Naive thymus-derived CD4-positive, alpha-beta T cell (primary cell): ENCODE measurements at regions not wholly inside any gene's neighbourhood (a gene's known extent, or its start where the extent isn't known, plus 50 kb on each side); places are given as distances from the start of the nearest gene placed in this dataset.

ENCODE experiments used
- ATAC-seq: fragments of 150-1000 bp; cut with Tn5 transposase; 2 replicates; pipeline ENCODE4 v1.10.0; 2021; ENCODE audit warnings: mild to moderate bottlenecking, moderate library complexity
- CTCF ChIA-PET: fragments of 350-600 bp; sonication (Branson Sonifier 250); formaldehyde crosslinking; loops from one replicate; lab custom pipeline; 2021; ENCODE audit warnings: antibody characterized with exemption; lab: Charles Lee
- POLR2A ChIA-PET: fragments of 350-600 bp; sonication (Branson Sonifier 250); formaldehyde crosslinking; loops from one replicate; lab custom pipeline; 2021; ENCODE audit warnings: antibody characterized with exemption, inconsistent platforms; lab: Charles Lee
- DNase-seq, 9 donors: peaks; one replicate each; pipeline versions ENCODE4 v3.0.0 to v3.0.0-alpha.2; 2020 to 2022; ENCODE audit warnings: mixed read lengths in 1 of 9
- H3K27ac ChIP-seq: one replicate; pipeline ENCODE4 v1.7.0; 2013; ENCODE audit warnings: mild to moderate bottlenecking, low read depth, low read length, moderate library complexity
- H3K27me3 ChIP-seq, 2 donors: one replicate each; pipeline ENCODE4 v1.7.0; 2013; ENCODE audit warnings: low read length in 2 of 2, mild to moderate bottlenecking in 2 of 2, moderate library complexity in 2 of 2; ENCODE audit not compliant: control insufficient read depth in 2 of 2, insufficient read depth in 2 of 2
- H3K36me3 ChIP-seq, 3 experiments: 1 replicate in 2 of 3; 2 replicates in 1 of 3; pipeline ENCODE4 v1.7.0; 2013; ENCODE audit warnings: low read length in 3 of 3, mild to moderate bottlenecking in 3 of 3, moderate library complexity in 1 of 3; ENCODE audit not compliant: insufficient read depth in 3 of 3, control insufficient read depth in 2 of 3
- H3K4me1 ChIP-seq, 2 donors: one replicate each; pipeline ENCODE4 v1.7.0; 2013; ENCODE audit warnings: low read length in 2 of 2, mild to moderate bottlenecking in 2 of 2, moderate library complexity in 1 of 2; ENCODE audit not compliant: control insufficient read depth in 2 of 2, insufficient read depth in 2 of 2
- H3K4me3 ChIP-seq: 2 replicates; pipeline ENCODE4 v1.7.0; 2013; ENCODE audit warnings: mild to moderate bottlenecking, low read length
- H3K9me3 ChIP-seq, 3 experiments: 1 replicate in 2 of 3; 2 replicates in 1 of 3; pipeline ENCODE4 v1.7.0; 2013; ENCODE audit warnings: low read length in 3 of 3; ENCODE audit not compliant: control insufficient read depth in 2 of 3
- H3K27ac Mint-ChIP-seq, 9 donors: one replicate each; pipeline ENCODE4 v1.8.0; 2020 to 2022; ENCODE audit warnings: mixed read lengths in 9 of 9, mild to moderate bottlenecking in 8 of 9, moderate library complexity in 5 of 9, inconsistent platforms in 2 of 9
- H3K27me3 Mint-ChIP-seq, 5 donors: one replicate each; pipeline ENCODE4 v1.8.0; 2021 to 2022; ENCODE audit warnings: mixed read lengths in 5 of 5, mild to moderate bottlenecking in 1 of 5
- H3K36me3 Mint-ChIP-seq, 5 donors: one replicate each; pipeline ENCODE4 v1.8.0; 2020 to 2022; ENCODE audit warnings: mixed read lengths in 5 of 5, mild to moderate bottlenecking in 3 of 5, inconsistent platforms in 1 of 5
- H3K4me1 Mint-ChIP-seq, 7 donors: one replicate each; pipeline ENCODE4 v1.8.0; 2020 to 2022; ENCODE audit warnings: mixed read lengths in 7 of 7, mild to moderate bottlenecking in 3 of 7, inconsistent platforms in 1 of 7
- H3K4me3 Mint-ChIP-seq, 10 donors: one replicate each; pipeline ENCODE4 v1.8.0; 2020 to 2022; ENCODE audit warnings: mild to moderate bottlenecking in 10 of 10, mixed read lengths in 10 of 10, moderate library complexity in 6 of 10, inconsistent platforms in 2 of 10
- H3K9me3 Mint-ChIP-seq, 11 donors: one replicate each; pipeline ENCODE4 v1.8.0; 2020 to 2022; ENCODE audit warnings: mixed read lengths in 11 of 11, mild to moderate bottlenecking in 4 of 11, inconsistent platforms in 1 of 11, moderate library complexity in 1 of 11
- intact Hi-C, 2 donors: fragments of 100-400 bp; cut with micrococcal nuclease; formaldehyde crosslinking; loops; one replicate each; pipeline ENCODE4 v1.15.1; 2023

DNA sequence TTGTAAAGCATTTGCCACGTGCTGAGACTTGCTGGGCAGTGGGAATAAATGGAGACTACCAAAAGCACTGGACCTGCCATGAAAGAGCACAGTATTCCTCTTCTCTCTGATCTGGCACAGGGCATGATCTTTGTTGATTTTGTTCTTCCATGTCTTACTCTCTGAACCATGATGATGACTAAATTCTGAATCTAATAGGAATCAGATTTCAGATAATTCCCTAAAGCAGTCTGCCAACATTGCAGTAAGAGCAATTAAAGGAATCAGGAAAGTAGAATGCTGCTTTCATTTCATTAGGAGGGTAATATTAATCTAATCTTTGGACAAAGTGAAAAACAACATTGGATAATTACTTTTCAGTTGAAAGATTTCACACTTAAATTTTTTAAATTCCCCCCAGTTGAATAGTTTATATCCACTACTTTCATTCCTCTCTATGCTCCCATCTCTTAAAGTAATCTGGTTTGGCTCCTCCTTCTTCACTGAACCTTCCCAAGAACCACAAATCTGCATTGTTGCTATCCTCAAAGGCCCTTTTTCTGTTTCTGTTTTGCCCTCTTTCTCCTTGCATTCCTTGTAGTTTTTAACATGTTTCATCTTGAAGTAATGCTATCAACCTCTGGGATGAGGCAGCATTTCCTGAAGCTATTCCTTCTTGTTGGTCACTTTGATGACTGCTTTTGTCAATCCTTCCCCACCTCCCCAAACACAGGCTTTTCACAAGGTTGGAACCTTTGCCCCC lies 243.2 kb upstream of the TENT5A start:
- ChIA-PET POLR2A (no interaction called here), CTCF (no interaction called here)
- H3K27ac Mint-ChIP-seq: no peak overlapping the region

DNA sequence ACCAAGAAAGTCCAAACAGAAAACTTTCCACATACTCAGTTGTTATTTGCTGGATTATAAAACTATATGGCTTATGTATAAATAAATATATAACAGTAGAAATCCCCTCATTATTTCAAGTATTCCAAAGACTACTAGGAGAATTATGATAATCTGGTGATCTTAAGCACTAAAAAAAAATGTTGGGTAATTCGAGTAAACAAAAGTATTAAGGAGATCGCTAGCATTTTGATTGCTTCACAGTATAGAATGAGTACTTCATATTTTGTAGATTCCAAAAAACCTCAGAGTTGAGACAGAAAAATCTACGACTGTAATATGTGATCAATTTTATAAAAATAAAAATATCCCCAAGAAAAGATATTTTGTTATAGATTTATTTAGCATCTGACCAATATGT lies 236.4 kb upstream of the TENT5A start:
- H3K36me3 Mint-ChIP-seq: no peaks in the 10 kb centered on the region
- intact Hi-C loops: no loop called here
- H3K9me3 ChIP-seq: no peaks in the 10 kb centered on the region

More for the DNA sequence above, 243.2 kb upstream of the TENT5A start:
- Histone ChIP-seq H3K9me3 (no peaks in the 10 kb centered on the region), H3K4me1 (no peaks in the 10 kb centered on the region), H3K36me3 (no peaks in the 10 kb centered on the region), H3K27me3 (no peaks in the 10 kb centered on the region), H3K4me3 (no peak overlapping the region), H3K27ac (no peak overlapping the region)
- intact Hi-C loops: no loop called here
- Mint-ChIP-seq H3K4me1 (peaks cover 0 to 6% (median 0%) of the 10 kb centered on the region in 7 donors), H3K9me3 (peaks cover 0 to 6% (median 0%) of the 10 kb centered on the region in 11 donors), H3K27me3 (peaks cover 0 to 4% (median 0%) of the 10 kb centered on the region in 5 donors), H3K4me3 (no peak overlapping the region), H3K36me3 (no peaks in the 10 kb centered on the region)
- DNase-seq (no peak), ATAC-seq (no peak)

DNA sequence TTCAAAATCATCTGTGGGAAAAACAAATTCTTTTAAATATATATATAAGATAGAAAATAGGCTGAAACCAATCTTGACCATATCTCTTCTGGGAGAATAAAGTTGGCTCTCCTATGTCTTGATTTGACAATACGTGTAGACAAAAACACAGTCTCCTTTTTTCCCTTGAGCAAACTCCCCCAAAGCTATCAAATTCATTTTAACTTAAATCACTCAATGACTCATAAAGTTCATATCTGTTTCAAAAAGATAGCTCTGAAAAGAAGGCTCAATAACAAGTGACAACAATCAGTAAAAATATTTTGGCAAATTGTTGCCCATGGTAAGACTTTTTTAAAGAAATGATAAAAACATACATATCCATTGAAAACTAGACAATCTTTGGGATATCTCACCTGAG lies 236.0 kb upstream of the TENT5A start:
- Mint-ChIP-seq H3K4me3 (no peak overlapping the region), H3K9me3 (peaks cover 0 to 3% (median 2%) of the 10 kb centered on the region in 11 donors), H3K27ac (no peak overlapping the region), H3K4me1 (no peaks in the 10 kb centered on the region), H3K27me3 (peaks cover 0 to 7% (median 0%) of the 10 kb centered on the region in 5 donors), H3K36me3 (no peaks in the 10 kb centered on the region)
- ChIA-PET CTCF (no interaction called here), POLR2A (no interaction called here)
- Histone ChIP-seq H3K4me3 (no peak overlapping the region), H3K9me3 (no peaks in the 10 kb centered on the region), H3K4me1 (no peaks in the 10 kb centered on the region), H3K36me3 (no peaks in the 10 kb centered on the region), H3K27me3 (peaks cover 0 to 3% of the 10 kb centered on the region in 2 donors), H3K27ac (no peak overlapping the region)
- intact Hi-C loops: no loop called here
- no peak for ATAC-seq
- DNase-seq: no peak

More for the DNA sequence above, 236.4 kb upstream of the TENT5A start:
- peaks cover 0 to 3% (median 2%) of the 10 kb centered on the region in 11 donors for H3K9me3 Mint-ChIP-seq
- no peaks in the 10 kb centered on the region for H3K4me1 Mint-ChIP-seq
- H3K4me3 Mint-ChIP-seq: no peak overlapping the region
- peaks cover 0 to 7% (median 0%) of the 10 kb centered on the region in 5 donors for H3K27me3 Mint-ChIP-seq
- Histone ChIP-seq H3K27me3 (peaks cover 0 to 3% of the 10 kb centered on the region in 2 donors), H3K4me3 (no peak overlapping the region), H3K36me3 (no peaks in the 10 kb centered on the region), H3K4me1 (no peaks in the 10 kb centered on the region), H3K27ac (no peak overlapping the region)
- DNase-seq (no peak), ATAC-seq (no peak)
- no peak overlapping the region for H3K27ac Mint-ChIP-seq
- ChIA-PET CTCF (no interaction called here), POLR2A (no interaction called here)

DNA sequence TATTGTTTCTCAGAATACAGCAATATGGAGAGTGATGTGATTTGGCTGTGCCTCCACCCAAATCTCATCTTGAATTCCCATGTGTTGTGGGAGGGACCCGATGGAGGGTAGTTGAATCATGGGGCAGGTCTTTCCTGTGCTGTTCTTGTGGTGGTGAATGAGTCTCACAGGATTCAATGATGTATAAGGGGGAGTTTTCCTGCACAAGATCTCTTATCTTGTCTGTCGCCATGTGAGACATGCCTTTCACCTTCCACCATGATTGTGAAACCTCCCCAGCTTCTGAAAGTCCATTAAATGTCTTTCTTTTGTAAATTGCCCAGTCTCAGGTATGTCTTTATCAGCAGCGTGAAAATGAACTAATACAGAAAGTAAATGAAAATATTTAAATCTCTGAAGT lies 234.8 kb upstream of the TENT5A start:
- H3K9me3 Mint-ChIP-seq: peaks cover 0 to 3% (median 2%) of the 10 kb centered on the region in 11 donors
- ATAC-seq: no peak
- H3K27me3 Mint-ChIP-seq: peaks cover 0 to 7% (median 0%) of the 10 kb centered on the region in 5 donors
- Histone ChIP-seq H3K27ac (no peak overlapping the region), H3K9me3 (no peaks in the 10 kb centered on the region), H3K27me3 (peaks cover 0 to 3% of the 10 kb centered on the region in 2 donors), H3K4me3 (no peak overlapping the region), H3K36me3 (no peaks in the 10 kb centered on the region), H3K4me1 (no peaks in the 10 kb centered on the region)
- no peaks in the 10 kb centered on the region for H3K36me3 Mint-ChIP-seq
- ChIA-PET CTCF (no interaction called here), POLR2A (no interaction called here)
- H3K4me3 Mint-ChIP-seq: no peak overlapping the region
- no peak overlapping the region for H3K27ac Mint-ChIP-seq
- intact Hi-C loops: no loop called here
- no peaks in the 10 kb centered on the region for H3K4me1 Mint-ChIP-seq
- no peak for DNase-seq

DNA sequence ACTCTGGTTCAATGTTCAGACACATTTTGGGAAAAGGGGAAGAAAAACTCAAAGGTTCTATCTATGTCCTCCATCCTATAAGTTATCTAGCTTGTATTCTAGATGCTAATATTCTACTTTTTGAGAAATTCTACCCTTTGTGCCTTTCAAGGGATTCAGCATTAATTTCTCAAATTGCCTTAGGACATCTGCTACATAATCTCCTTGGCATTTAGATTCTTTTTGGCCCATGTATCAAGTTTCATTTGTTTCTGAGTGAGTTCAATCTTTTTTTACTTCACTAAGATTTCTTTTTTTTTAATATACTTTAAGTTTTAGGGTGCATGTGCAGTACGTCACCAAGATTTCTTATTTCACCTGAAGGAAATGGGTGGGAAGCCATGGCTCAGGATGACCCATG lies 232.7 kb upstream of the TENT5A start:
- ChIA-PET CTCF (no interaction called here), POLR2A (no interaction called here)
- Mint-ChIP-seq H3K4me1 (no peaks in the 10 kb centered on the region), H3K36me3 (no peaks in the 10 kb centered on the region), H3K27me3 (peaks cover 0 to 5% (median 0%) of the 10 kb centered on the region in 5 donors), H3K27ac (no peak overlapping the region), H3K9me3 (peaks cover 0 to 13% (median 5%) of the 10 kb centered on the region in 11 donors), H3K4me3 (no peak overlapping the region)
- intact Hi-C loops: no loop called here
- Histone ChIP-seq H3K4me1 (no peaks in the 10 kb centered on the region), H3K27ac (no peak overlapping the region), H3K27me3 (peaks cover 0 to 3% of the 10 kb centered on the region in 2 donors), H3K4me3 (no peak overlapping the region), H3K9me3 (no peaks in the 10 kb centered on the region), H3K36me3 (no peaks in the 10 kb centered on the region)
- DNase-seq (no peak), ATAC-seq (no peak)

DNA sequence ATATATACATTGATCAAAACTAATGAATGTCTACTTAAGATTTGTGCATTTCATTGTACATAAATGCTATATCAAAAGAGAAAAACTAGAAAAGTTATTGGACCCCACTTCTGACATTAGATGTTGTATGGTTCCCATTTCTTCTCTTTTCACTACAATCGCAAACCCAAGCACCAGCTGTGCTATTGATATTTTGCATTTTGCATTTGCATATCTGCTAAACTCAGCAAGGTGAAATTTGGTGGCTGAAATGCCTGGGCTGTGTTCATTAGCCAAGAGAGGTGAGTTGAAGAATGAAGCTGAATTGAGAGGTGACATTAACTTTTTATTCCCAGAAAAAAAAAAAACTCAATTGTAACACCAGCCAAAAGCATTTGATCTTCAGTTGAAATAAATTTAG lies 232.1 kb upstream of the TENT5A start:
- no peak for ATAC-seq

GRCh38 chr6:81981812-81982211 lies 229.3 kb upstream of the TENT5A start:
- Mint-ChIP-seq H3K27ac (no peak overlapping the region), H3K4me3 (no peak overlapping the region), H3K4me1 (no peaks in the 10 kb centered on the region), H3K27me3 (peaks cover 0 to 5% (median 0%) of the 10 kb centered on the region in 5 donors), H3K9me3 (peaks cover 0 to 20% (median 8%) of the 10 kb centered on the region in 11 donors), H3K36me3 (no peaks in the 10 kb centered on the region)
- H3K9me3 ChIP-seq: no peaks in the 10 kb centered on the region
- ChIA-PET POLR2A (no interaction called here), CTCF (no interaction called here)
- intact Hi-C loops: no loop called here
- H3K27me3 ChIP-seq: no peaks in the 10 kb centered on the region
- no peak overlapping the region for H3K4me3 ChIP-seq
- no peak for ATAC-seq
- DNase-seq: no peak
- H3K36me3 ChIP-seq: no peaks in the 10 kb centered on the region
- no peaks in the 10 kb centered on the region for H3K4me1 ChIP-seq
- H3K27ac ChIP-seq: no peak overlapping the region

More for the DNA sequence above, 232.1 kb upstream of the TENT5A start:
- H3K36me3 ChIP-seq: no peaks in the 10 kb centered on the region
- intact Hi-C loops: no loop called here
- Mint-ChIP-seq H3K9me3 (peaks cover 2 to 17% (median 5%) of the 10 kb centered on the region in 11 donors), H3K27ac (no peak overlapping the region), H3K4me3 (no peak overlapping the region), H3K4me1 (no peaks in the 10 kb centered on the region), H3K27me3 (peaks cover 0 to 5% (median 0%) of the 10 kb centered on the region in 5 donors), H3K36me3 (no peaks in the 10 kb centered on the region)
- H3K4me3 ChIP-seq: no peak overlapping the region
- no peaks in the 10 kb centered on the region for H3K4me1 ChIP-seq
- H3K27me3 ChIP-seq: peaks cover 0 to 3% of the 10 kb centered on the region in 2 donors
- H3K27ac ChIP-seq: no peak overlapping the region
- POLR2A ChIA-PET: no interaction called here
- H3K9me3 ChIP-seq: no peaks in the 10 kb centered on the region
- CTCF ChIA-PET: no interaction called here
- DNase-seq: no peak
